ENCODE measurements at regions not wholly inside any gene's neighbourhood (a gene's known extent, or its start where the extent isn't known, plus 50 kb on each side); places are given as distances from the start of the nearest gene placed in this dataset.

- Histone ChIP-seq H3K27ac (no peak overlapping the region), H3K4me2 (no peak overlapping the region), H3K27me3 (ENCODE audit: insufficient read depth, low read depth) (peaks cover 16% of the 10 kb centered on the region), H3K79me2 (ENCODE audit: low read depth) (no peaks in the 10 kb centered on the region), H3K9me3 (ENCODE audit: insufficient read depth, low read depth) (no peaks in the 10 kb centered on the region; the same call in 1 of the 2 replicates), H3K4me1 (replicated peaks; ENCODE audit: insufficient read depth) (no peaks in the 10 kb centered on the region), H3K4me3 (no peak overlapping the region), H4K20me1 (ENCODE audit: insufficient read depth) (no peaks in the 10 kb centered on the region; the same call in 1 of the 2 replicates), H3K9me2 (ENCODE audit: insufficient read depth) (no peaks in the 10 kb centered on the region), H2AFZ (no peak overlapping the region), H3F3A (ENCODE audit: insufficient read depth, low read depth) (no peaks in the 10 kb centered on the region), H3K36me3 (ENCODE audit: low read depth) (no peaks in the 10 kb centered on the region)
- no peak for DNase-seq
- intact Hi-C loops (cut with micrococcal nuclease; ENCODE audit: unreplicated experiment), result no loop called here
- CTCF ChIA-PET, result no interaction called here
- POLR2A ChIA-PET (ENCODE audit: unreplicated experiment), result interaction anchor here (0.6 kb wide), 1 partner anchor 224 kb away, joined by 4 read pairs; no protein-coding TSS in a partner anchor
- TF ChIP-seq CTCF (conservative IDR thresholded peaks at IDR 0.05) (no peak), EZH2 (IDR thresholded peaks at IDR 0.05; ENCODE audit: low read depth) (no peak)
- BruUV-seq (replicated peaks), result no TSS peak
Observed at GRCh38 chr2:59924346-59924745, 629.1 kb downstream of the BCL11A start.

- Histone ChIP-seq H3K27ac (no peak overlapping the region), H3K9me3 (ENCODE audit: insufficient read depth, low read depth) (no peaks in the 10 kb centered on the region; the same call in 1 of the 2 replicates), H3K4me1 (replicated peaks; ENCODE audit: insufficient read depth) (no peaks in the 10 kb centered on the region), H3F3A (ENCODE audit: insufficient read depth, low read depth) (no peaks in the 10 kb centered on the region), H3K9me2 (ENCODE audit: insufficient read depth) (no peaks in the 10 kb centered on the region), H3K4me3 (no peak overlapping the region), H4K20me1 (ENCODE audit: insufficient read depth) (no peaks in the 10 kb centered on the region; the same call in 1 of the 2 replicates), H2AFZ (no peak overlapping the region), H3K79me2 (ENCODE audit: low read depth) (no peaks in the 10 kb centered on the region), H3K36me3 (ENCODE audit: low read depth) (no peaks in the 10 kb centered on the region), H3K27me3 (ENCODE audit: insufficient read depth, low read depth) (peaks cover 20% of the 10 kb centered on the region), H3K4me2 (no peak overlapping the region)
- POLR2A ChIA-PET (ENCODE audit: unreplicated experiment), result no interaction called here
- CTCF ChIA-PET, result no interaction called here
- no peak for TF ChIP-seq EZH2 (IDR thresholded peaks at IDR 0.05; ENCODE audit: low read depth)
- TF ChIP-seq CTCF (conservative IDR thresholded peaks at IDR 0.05), result no peak
- intact Hi-C loops (cut with micrococcal nuclease; ENCODE audit: unreplicated experiment), result no loop called here
- BruUV-seq (replicated peaks), result no TSS peak
- no peak for DNase-seq
Observed at GRCh38 chr2:59922450-59922849, 631.0 kb downstream of the BCL11A start.

- no peak overlapping the region for H3K4me2 ChIP-seq
- H3K9me2 ChIP-seq (ENCODE audit: insufficient read depth), result no peaks in the 10 kb centered on the region
- H3K27ac ChIP-seq, result no peak overlapping the region
- H3K79me2 ChIP-seq (ENCODE audit: low read depth), result no peaks in the 10 kb centered on the region
- no TSS peak for BruUV-seq (replicated peaks)
- POLR2A ChIA-PET (ENCODE audit: unreplicated experiment), result no interaction called here
- no peak for DNase-seq
- CTCF ChIA-PET, result no interaction called here
- H3K4me3 ChIP-seq, result no peak overlapping the region
- H3K36me3 ChIP-seq (ENCODE audit: low read depth), result no peaks in the 10 kb centered on the region
- H3F3A ChIP-seq (ENCODE audit: insufficient read depth, low read depth), result no peaks in the 10 kb centered on the region
- peaks cover 20% of the 10 kb centered on the region for H3K27me3 ChIP-seq (ENCODE audit: insufficient read depth, low read depth)
- no peaks in the 10 kb centered on the region for H3K4me1 ChIP-seq (replicated peaks; ENCODE audit: insufficient read depth)
- no peak for TF ChIP-seq EZH2 (IDR thresholded peaks at IDR 0.05; ENCODE audit: low read depth)
- no peak for TF ChIP-seq CTCF (conservative IDR thresholded peaks at IDR 0.05)
- H4K20me1 ChIP-seq (ENCODE audit: insufficient read depth), result no peaks in the 10 kb centered on the region; the same call in 1 of the 2 replicates
- H2AFZ ChIP-seq, result no peak overlapping the region
- H3K9me3 ChIP-seq (ENCODE audit: insufficient read depth, low read depth), result no peaks in the 10 kb centered on the region
- intact Hi-C loops (cut with micrococcal nuclease; ENCODE audit: unreplicated experiment), result no loop called here
Observed at GRCh38 chr2:59921743-59922142, 631.7 kb downstream of the BCL11A start.

Data from PC-9 (cell line).